HCT116 (cell line): ENCODE measurements at regions not wholly inside any gene's neighbourhood (a gene's known extent, or its start where the extent isn't known, plus 50 kb on each side); places are given as distances from the start of the nearest gene placed in this dataset.

Source experiments
- ATAC-seq: fragments of 200-7000 bp; cut with Tn5 transposase; 2 replicates; pipeline ENCODE4 v1.9.1; 2020; ENCODE audit warnings: mild to moderate bottlenecking, moderate library complexity
- BruUV-seq: library from RNA; stranded (reverse); fragments of 400-500 nt; replicated peaks from 2 replicates; lab custom pipeline; 2021; lab: Mats Ljungman, UMichigan
- CTCF ChIA-PET: fragments of 300-600 bp; sonication (Branson Sonifier 250); formaldehyde crosslinking; loops from one replicate; lab custom pipeline; 2021; ENCODE audit warnings: antibody characterized with exemption; lab: Charles Lee
- POLR2A ChIA-PET: fragments of 300-600, 350-600 bp; sonication (Branson Sonifier 250); formaldehyde crosslinking; loops from one replicate; lab custom pipeline; 2021; ENCODE audit warnings: antibody characterized with exemption; lab: Charles Lee
- RAD21 ChIA-PET, 2 experiments: fragments of 300-600 bp; sonication (Branson Sonifier 250); formaldehyde crosslinking; loops; one replicate each; lab custom pipeline; 2023; ENCODE audit warnings: low total read pairs in 2 of 2; ENCODE audit not compliant: uncharacterized antibody in 2 of 2, unreplicated experiment in 2 of 2, low non-redundant PET in 1 of 2; lab: Charles Lee
- DNase-seq: peaks from one replicate; pipeline ENCODE4 v3.0.0-alpha.2; 2010; ENCODE audit warnings: low read depth, low spot score
- H2AFZ ChIP-seq: fragments of 200-600 bp; shearing (Covaris generic), sonication (generic); 2 replicates; pipeline ENCODE4 v1.6.1; 2017; ENCODE audit warnings: low read depth, mixed run types, mixed read lengths, antibody characterized with exemption, low read length; ENCODE audit not compliant: poor library complexity, severe bottlenecking
- H3K27ac ChIP-seq: 2 replicates; pipeline ENCODE4 v1.5.1; 2012; ENCODE audit warnings: low read depth, low read length
- H3K27me3 ChIP-seq: fragments of 200-600 bp; sonication (generic); 2 replicates; pipeline ENCODE4 v1.6.1; 2016; ENCODE audit warnings: mixed run types, low read length, mixed read lengths; ENCODE audit not compliant: insufficient read depth
- H3K36me3 ChIP-seq, 2 experiments: fragments of 200-500 bp in 1 of 2; fragments of 200-600 bp in 1 of 2; sonication (Bioruptor generic) in 1 of 2; sonication (generic) in 1 of 2; 2 replicates each; pipeline versions ENCODE4 v1.5.1 to v1.6.1; 2014 to 2016; ENCODE audit warnings: low read length in 2 of 2, inconsistent platforms in 1 of 2, mixed read lengths in 1 of 2, mixed run types in 1 of 2; ENCODE audit not compliant: insufficient read depth in 2 of 2, control insufficient read depth in 1 of 2
- H3K4me1 ChIP-seq, 2 experiments: fragments of 200-600 bp in 1 of 2; sonication (generic) in 1 of 2; 2 replicates each; pipeline versions ENCODE4 v1.5.1 to v1.6.1; 2012 to 2017; ENCODE audit warnings: low read length in 2 of 2, inconsistent platforms in 1 of 2, mild to moderate bottlenecking in 1 of 2, mixed read lengths in 1 of 2, mixed run types in 1 of 2, moderate library complexity in 1 of 2; ENCODE audit not compliant: insufficient read depth in 2 of 2, control insufficient read depth in 1 of 2
- H3K4me2 ChIP-seq: fragments of 200-600 bp; sonication (generic); 2 replicates; pipeline ENCODE4 v1.6.1; 2017; ENCODE audit warnings: mixed run types, low read length, mixed read lengths
- H3K4me3 ChIP-seq, 2 experiments: fragments of 200-600 bp in 1 of 2; sonication (generic) in 1 of 2; replicated peaks in 1 of 2; 2 replicates each; pipeline ENCODE4 v1.5.1; 2011 to 2016; ENCODE audit warnings: low read length in 2 of 2, control low read depth in 1 of 2, low read depth in 1 of 2, mild to moderate bottlenecking in 1 of 2, mixed read lengths in 1 of 2, mixed run types in 1 of 2
- H3K79me2 ChIP-seq: fragments of 200-600 bp; sonication (generic); 2 replicates; pipeline ENCODE4 v1.6.1; 2017; ENCODE audit warnings: mild to moderate bottlenecking, mixed run types, low read length, moderate library complexity, mixed read lengths; ENCODE audit not compliant: insufficient read depth
- H3K9ac ChIP-seq: fragments of 200-600 bp; sonication (generic); 2 replicates; pipeline ENCODE4 v1.6.1; 2016; ENCODE audit warnings: low read length, mixed read lengths
- H3K9me2 ChIP-seq: fragments of 200-600 bp; sonication (generic), shearing (Covaris generic); 2 replicates; pipeline ENCODE4 v1.6.1; 2017; ENCODE audit warnings: mixed run types, mild to moderate bottlenecking, moderate library complexity; ENCODE audit not compliant: insufficient read depth
- H3K9me3 ChIP-seq, 2 experiments: fragments of 200-500 bp in 1 of 2; fragments of 200-600 bp in 1 of 2; sonication (Bioruptor generic) in 1 of 2; sonication (generic) in 1 of 2; 2 replicates each; pipeline ENCODE4 v1.6.1; 2014 to 2017; ENCODE audit warnings: low read length in 2 of 2, mixed read lengths in 2 of 2, inconsistent platforms in 1 of 2, low read depth in 1 of 2, mild to moderate bottlenecking in 1 of 2, mixed run types in 1 of 2, moderate library complexity in 1 of 2; ENCODE audit not compliant: control insufficient read depth in 1 of 2, insufficient read depth in 1 of 2
- H4K20me1 ChIP-seq: fragments of 200-600 bp; sonication (generic), shearing (Covaris generic); 2 replicates; pipeline ENCODE4 v1.6.1; 2017; ENCODE audit warnings: mixed run types, mild to moderate bottlenecking, moderate library complexity; ENCODE audit not compliant: insufficient read depth
- CBX3 ChIP-seq: IDR thresholded peaks from 2 replicates; pipeline ENCODE4 v1.6.1; 2012; ENCODE audit warnings: low read depth
- CEBPB ChIP-seq: IDR thresholded peaks from 2 replicates; pipeline ENCODE4 v1.6.1; 2012; ENCODE audit warnings: low read depth
- EGR1 ChIP-seq: IDR thresholded peaks from 2 replicates; pipeline ENCODE4 v1.6.1; 2012; ENCODE audit warnings: low read depth
- EZH2 ChIP-seq: fragments of 200-600 bp; sonication (generic); IDR thresholded peaks from 2 replicates; pipeline ENCODE4 v1.6.1; 2017; ENCODE audit warnings: antibody characterized with exemption, mixed run types
- EZH2phosphoT487 ChIP-seq: fragments of 200-600 bp; IDR thresholded peaks from 2 replicates; pipeline ENCODE4 v1.6.1; 2018; ENCODE audit warnings: antibody characterized with exemption, borderline replicate concordance
- POLR2AphosphoS5 ChIP-seq: IDR thresholded peaks from 2 replicates; pipeline ENCODE4 v1.6.1; 2011; ENCODE audit warnings: mild to moderate bottlenecking, low read depth, low read length, moderate library complexity
- RAD21 ChIP-seq: IDR thresholded peaks from 2 replicates; pipeline ENCODE4 v1.6.1; 2012; ENCODE audit warnings: low read depth, mild to moderate bottlenecking
- SP1 ChIP-seq: IDR thresholded peaks from 2 replicates; pipeline ENCODE4 v1.6.1; 2012; ENCODE audit warnings: low read depth
- SRF ChIP-seq: IDR thresholded peaks from 2 replicates; pipeline ENCODE4 v1.6.1; 2012; ENCODE audit warnings: low read depth
- TCF7L2 ChIP-seq: IDR thresholded peaks from 2 replicates; pipeline ENCODE4 v1.7.0; 2011; ENCODE audit warnings: borderline replicate concordance, inconsistent platforms; ENCODE audit not compliant: insufficient read depth, insufficient read length; ENCODE audit errors: extremely low read depth
- ZBTB33 ChIP-seq: IDR thresholded peaks from 2 replicates; pipeline ENCODE4 v1.6.1; 2011; ENCODE audit warnings: mild to moderate bottlenecking, low read length, moderate library complexity; ENCODE audit not compliant: insufficient replicate concordance; ENCODE audit errors: extremely low read depth
- ZFX ChIP-seq: fragments of 450-650 bp; IDR thresholded peaks from 2 replicates; pipeline ENCODE4 v1.6.1; 2017
- ZNF274 ChIP-seq: fragments of 200-500 bp; sonication (Bioruptor generic); IDR thresholded peaks from 2 replicates; pipeline ENCODE4 v1.6.1; 2014; ENCODE audit warnings: mild to moderate bottlenecking, low read depth, low read length, inconsistent platforms
- intact Hi-C: fragments of 100-400 bp; cut with micrococcal nuclease; formaldehyde crosslinking; loops from 2 replicates; pipeline ENCODE4 v1.10.0; 2022
- TF ChIP-seq, protein P1 (sequence below), 3 experiments: fragments of 200-600 bp in 1 of 3; sonication (generic) in 1 of 3; IDR thresholded peaks in 2 of 3; conservative IDR thresholded peaks in 1 of 3; 2 replicates each; pipeline ENCODE4 v1.5.1; 2012 to 2017; ENCODE audit warnings: low read depth in 2 of 3, low read length in 2 of 3, antibody characterized with exemption in 1 of 3, borderline replicate concordance in 1 of 3, control low read depth in 1 of 3, mild to moderate bottlenecking in 1 of 3, mixed read lengths in 1 of 3, mixed run types in 1 of 3, moderate library complexity in 1 of 3; ENCODE audit not compliant: insufficient read depth in 1 of 3
- TF ChIP-seq, protein P2 (sequence below): IDR thresholded peaks from 2 replicates; pipeline ENCODE4 v1.6.1; 2012

GRCh38 chr18:22349317-22349898 lies 68.3 kb downstream of the CTAGE1 start:
- no peaks in the 10 kb centered on the region for H3K27me3 ChIP-seq
- DNase-seq = no peak
- no TSS peak for BruUV-seq
- TF ChIP-seq, protein P1, sequence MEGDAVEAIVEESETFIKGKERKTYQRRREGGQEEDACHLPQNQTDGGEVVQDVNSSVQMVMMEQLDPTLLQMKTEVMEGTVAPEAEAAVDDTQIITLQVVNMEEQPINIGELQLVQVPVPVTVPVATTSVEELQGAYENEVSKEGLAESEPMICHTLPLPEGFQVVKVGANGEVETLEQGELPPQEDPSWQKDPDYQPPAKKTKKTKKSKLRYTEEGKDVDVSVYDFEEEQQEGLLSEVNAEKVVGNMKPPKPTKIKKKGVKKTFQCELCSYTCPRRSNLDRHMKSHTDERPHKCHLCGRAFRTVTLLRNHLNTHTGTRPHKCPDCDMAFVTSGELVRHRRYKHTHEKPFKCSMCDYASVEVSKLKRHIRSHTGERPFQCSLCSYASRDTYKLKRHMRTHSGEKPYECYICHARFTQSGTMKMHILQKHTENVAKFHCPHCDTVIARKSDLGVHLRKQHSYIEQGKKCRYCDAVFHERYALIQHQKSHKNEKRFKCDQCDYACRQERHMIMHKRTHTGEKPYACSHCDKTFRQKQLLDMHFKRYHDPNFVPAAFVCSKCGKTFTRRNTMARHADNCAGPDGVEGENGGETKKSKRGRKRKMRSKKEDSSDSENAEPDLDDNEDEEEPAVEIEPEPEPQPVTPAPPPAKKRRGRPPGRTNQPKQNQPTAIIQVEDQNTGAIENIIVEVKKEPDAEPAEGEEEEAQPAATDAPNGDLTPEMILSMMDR (IDR thresholded peaks at IDR 0.05 in 2 of 3, conservative IDR thresholded peaks at IDR 0.05 in 1 of 3; ENCODE audit: borderline replicate concordance in 1 of 3, insufficient read depth in 1 of 3, low read depth in 2 of 3, low read length in 2 of 3) = no peak
- TF ChIP-seq TCF7L2 = no peak
- no peaks in the 10 kb centered on the region for H4K20me1 ChIP-seq
- peak overlapping the region; percentile 41 to 54; a peak in 3 of 4 replicates for H3K4me3 ChIP-seq
- no peak for ATAC-seq
- no peaks in the 10 kb centered on the region for H3K9me3 ChIP-seq
- POLR2A ChIA-PET = no interaction called here
- CTCF ChIA-PET = no interaction called here
- H3K4me1 ChIP-seq = peaks cover 25 to 38% of the 10 kb centered on the region in 2 experiments
- peak overlapping the region; percentile 78 for H3K4me2 ChIP-seq
- no peak overlapping the region for H3K27ac ChIP-seq
- no peaks in the 10 kb centered on the region for H3K9me2 ChIP-seq
- no peaks in the 10 kb centered on the region for H3K79me2 ChIP-seq
- no peaks in the 10 kb centered on the region for H3K36me3 ChIP-seq
- peak overlapping the region; percentile 43 for H3K9ac ChIP-seq
- peak overlapping the region; percentile 73 for H2AFZ ChIP-seq
- RAD21 ChIA-PET = no interaction called here
- intact Hi-C loops = no loop called here

DNA sequence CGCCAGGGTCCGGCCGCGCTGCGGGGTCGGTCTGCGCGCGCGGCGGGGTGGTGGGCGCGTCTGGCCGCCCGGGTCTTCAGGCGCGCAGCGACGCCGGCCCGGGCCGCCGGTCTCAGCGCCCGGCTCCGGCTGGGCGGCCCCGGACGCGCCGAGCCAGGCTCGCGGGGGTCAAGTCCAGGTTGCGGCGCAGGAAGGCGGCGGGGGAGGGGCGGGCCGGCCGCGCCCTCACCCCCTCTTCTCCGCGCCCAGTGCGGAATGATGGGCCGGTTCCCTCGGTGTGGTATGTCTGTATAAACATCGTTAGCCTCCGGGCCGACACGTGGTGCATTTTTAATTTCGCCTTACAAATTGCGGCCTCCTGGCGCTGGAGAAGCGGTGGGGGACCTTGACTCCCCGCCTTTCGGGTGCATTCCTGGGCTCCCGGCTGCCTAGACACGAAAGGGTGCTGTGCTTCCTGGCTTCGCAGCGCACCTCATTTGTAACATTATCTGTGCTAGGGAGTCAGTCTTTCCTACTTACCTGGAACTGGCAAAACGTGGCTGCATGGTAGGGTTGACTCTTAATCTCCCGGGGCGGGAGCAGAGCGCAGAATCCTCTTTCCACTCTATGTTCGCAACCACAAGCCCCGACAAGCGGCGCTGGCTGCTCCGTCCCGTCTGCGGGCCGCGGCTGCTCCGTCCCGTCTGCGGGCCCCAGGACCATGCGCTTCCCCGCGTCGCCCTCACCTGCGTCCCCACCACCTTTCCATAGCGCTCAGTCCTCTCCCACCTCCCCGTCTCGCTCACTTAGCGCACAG lies 69.0 kb downstream of the CTAGE1 start:
- ChIA-PET POLR2A (no interaction called here), RAD21 (no interaction called here), CTCF (no interaction called here)
- intact Hi-C loops = no loop called here
- Histone ChIP-seq H3K27ac (no peak overlapping the region; the same call in 1 of the 2 replicates), H3K79me2 (no peaks in the 10 kb centered on the region), H3K36me3 (no peaks in the 10 kb centered on the region), H3K9me2 (no peaks in the 10 kb centered on the region), H3K9me3 (no peaks in the 10 kb centered on the region), H3K27me3 (no peaks in the 10 kb centered on the region), H3K4me3 (peak overlapping the region; percentile 41 to 54), H3K4me2 (peak overlapping the region; percentile 78), H2AFZ (peak overlapping the region; percentile 73), H4K20me1 (no peaks in the 10 kb centered on the region), H3K4me1 (peaks cover 25 to 38% of the 10 kb centered on the region in 2 experiments), H3K9ac (peak overlapping the region; percentile 43)
- no TSS peak for BruUV-seq
- ATAC-seq (peak; percentile 44), DNase-seq (no peak)
- TF ChIP-seq CBX3 = no peak
- no peak for TF ChIP-seq POLR2AphosphoS5
- TF ChIP-seq EGR1 = no peak
- TF ChIP-seq TCF7L2 = no peak
- no peak for TF ChIP-seq ZFX
- TF ChIP-seq ZBTB33 = no peak
- no peak for TF ChIP-seq CEBPB
- TF ChIP-seq EZH2phosphoT487 = no peak
- TF ChIP-seq ZNF274 = no peak
- TF ChIP-seq, protein P2, sequence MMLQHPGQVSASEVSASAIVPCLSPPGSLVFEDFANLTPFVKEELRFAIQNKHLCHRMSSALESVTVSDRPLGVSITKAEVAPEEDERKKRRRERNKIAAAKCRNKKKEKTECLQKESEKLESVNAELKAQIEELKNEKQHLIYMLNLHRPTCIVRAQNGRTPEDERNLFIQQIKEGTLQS = no peak
- TF ChIP-seq RAD21 = no peak
- TF ChIP-seq EZH2 = no peak
- TF ChIP-seq SRF = no peak
- no peak for TF ChIP-seq SP1
